C4-2B (cell line): ENCODE measurements at regions not wholly inside any gene's neighbourhood (a gene's known extent, or its start where the extent isn't known, plus 50 kb on each side); places are given as distances from the start of the nearest gene placed in this dataset.

ENCODE experiments used
- CTCF ChIP-seq: fragments of 450-650 bp; conservative IDR thresholded peaks from 2 replicates; pipeline ENCODE4 v1.5.1; 2017; ENCODE audit warnings: mild to moderate bottlenecking
- ZFX ChIP-seq: fragments of 450-650 bp; IDR thresholded peaks from 2 replicates; pipeline ENCODE4 v1.6.1; 2017

- TF ChIP-seq CTCF, result no peak
- no peak for TF ChIP-seq ZFX
These were observed 142.7 kb downstream of the CYP26B1 start for GRCh38 chr2:72004976-72005375.
